GM10248 (cell line): ENCODE measurements at regions not wholly inside any gene's neighbourhood (a gene's known extent, or its start where the extent isn't known, plus 50 kb on each side); places are given as distances from the start of the nearest gene placed in this dataset.

Source experiments
- CTCF ChIA-PET: fragments of 300-600 bp; sonication (Branson Sonifier 250); formaldehyde crosslinking; extraction: SDS; loops from one replicate; lab custom pipeline; 2021; ENCODE audit warnings: antibody characterized with exemption; lab: Yijun Ruan, JAX
- POLR2A ChIA-PET: fragments of 350-650 bp; sonication (Branson Sonifier 250); formaldehyde crosslinking; extraction: SDS; loops from one replicate; lab custom pipeline; 2020; ENCODE audit warnings: antibody characterized with exemption; lab: Yijun Ruan, JAX
- DNase-seq: peaks from one replicate; pipeline ENCODE4 v3.0.0; 2012; ENCODE audit errors: extremely low spot score
- CTCF ChIP-seq: IDR thresholded peaks from 2 replicates; pipeline ENCODE4 v1.5.1; 2012; ENCODE audit warnings: mild to moderate bottlenecking, low read depth; ENCODE audit errors: extremely low read depth, missing control alignments, control extremely low read depth

- DNase-seq: no peak
- ChIA-PET CTCF (interaction anchor here (1.3 to 1.5 kb wide), 4 partner anchors 9 to 25 kb away, joined by 3 to 5 read pairs (median 4); no protein-coding TSS in a partner anchor), POLR2A (no interaction called here)
- TF ChIP-seq CTCF: no peak
Observed at GRCh38 chr4:95959633-95960032, 119.7 kb downstream of the PDHA2 start.

GRCh38 chr4:95963456-95963855 lies 123.6 kb downstream of the PDHA2 start:
- no peak for DNase-seq
- TF ChIP-seq CTCF: no peak
- ChIA-PET POLR2A (no interaction called here), CTCF (interaction anchor here (1.4 kb wide), 1 partner anchor 9 kb away, joined by 4 read pairs; no protein-coding TSS in a partner anchor)

GRCh38 chr4:95979961-95980876 lies 140.3 kb downstream of the PDHA2 start:
- no peak for TF ChIP-seq CTCF
- ChIA-PET CTCF (interaction anchor here (0.6 kb wide), 1 partner anchor 20 kb away, joined by 3 read pairs; no protein-coding TSS in a partner anchor), POLR2A (no interaction called here)
- DNase-seq: no peak

DNA sequence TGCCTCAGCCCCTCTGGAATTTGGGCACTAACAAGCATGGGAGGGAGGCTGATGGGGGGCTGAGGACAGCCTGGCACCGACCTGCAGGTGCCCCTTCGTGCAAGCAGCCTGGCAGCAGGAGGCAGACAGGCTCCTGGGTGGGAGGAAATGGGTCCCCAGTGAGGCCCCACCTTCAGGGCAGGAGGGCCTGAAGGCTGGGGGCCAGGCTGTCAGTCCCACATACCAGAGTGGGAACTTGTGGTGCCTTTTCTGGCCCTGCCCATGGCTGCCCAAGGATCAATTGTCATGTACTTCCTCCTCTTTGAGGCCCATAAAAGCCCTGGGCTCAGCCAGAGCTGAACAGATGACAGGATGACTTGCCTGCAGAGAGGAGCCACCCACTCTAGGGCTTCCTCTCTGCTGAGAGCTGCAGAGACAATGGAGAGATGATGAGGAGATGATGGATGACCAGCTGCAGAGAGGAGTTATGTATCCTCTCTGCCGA lies 141.0 kb downstream of the PDHA2 start:
- ChIA-PET POLR2A (no interaction called here), CTCF (no interaction called here)
- TF ChIP-seq CTCF: no peak

GRCh38 chr4:95981591-95981990 lies 141.7 kb downstream of the PDHA2 start:
- POLR2A ChIA-PET: no interaction called here
- CTCF ChIA-PET: no interaction called here
- DNase-seq: no peak
- no peak for TF ChIP-seq CTCF

More for the DNA sequence above, 141.0 kb downstream of the PDHA2 start:
- DNase-seq: no peak

DNA sequence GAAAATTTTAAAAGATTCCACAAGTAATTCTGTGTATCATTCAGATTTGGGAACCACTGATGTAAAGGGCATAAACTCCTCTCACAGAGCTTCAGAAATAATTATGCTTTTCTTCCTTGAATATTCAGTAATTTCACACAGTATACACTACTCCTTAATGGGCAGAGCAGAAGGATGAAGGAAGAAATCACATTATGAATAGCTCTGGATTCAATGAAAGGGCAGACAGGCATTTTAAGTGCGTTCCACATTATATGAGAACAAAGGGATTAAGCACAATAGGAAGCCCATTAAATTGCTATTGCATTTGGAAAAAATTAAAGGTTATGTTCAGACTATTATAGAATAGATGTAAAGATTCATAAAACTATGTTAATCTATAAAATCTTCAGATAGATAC lies 142.6 kb downstream of the PDHA2 start:
- ChIA-PET CTCF (interaction anchor here (1.6 kb wide), 1 partner anchor 10 kb away, joined by 6 read pairs; no protein-coding TSS in a partner anchor), POLR2A (no interaction called here)
- no peak for TF ChIP-seq CTCF
- no peak for DNase-seq
